ENCODE measurements at regions not wholly inside any gene's neighbourhood (a gene's known extent, or its start where the extent isn't known, plus 50 kb on each side); places are given as distances from the start of the nearest gene placed in this dataset.
"Not testable (repeated sequence)": the region's sequence is repeated elsewhere in the genome, so short reads cannot be mapped to it uniquely, and the experiment has no call there.

GRCh38 chr4:127383666-127384065, 249.1 kb upstream of the INTU start:
- Histone ChIP-seq H3K4me1 (no peaks in the 10 kb centered on the region), H3K27me3 (ENCODE audit: low read depth) (no peaks in the 10 kb centered on the region), H3K4me3 (no peak overlapping the region), H3K9me3 (no peaks in the 10 kb centered on the region), H3K36me3 (replicated peaks) (no peaks in the 10 kb centered on the region)
- in situ Hi-C loops (cut with MboI; ENCODE audit: low sequenced_read_pairs): no loop called here
- no peak for DNase-seq (ENCODE audit: low spot score in 2 of 2)

DNA sequence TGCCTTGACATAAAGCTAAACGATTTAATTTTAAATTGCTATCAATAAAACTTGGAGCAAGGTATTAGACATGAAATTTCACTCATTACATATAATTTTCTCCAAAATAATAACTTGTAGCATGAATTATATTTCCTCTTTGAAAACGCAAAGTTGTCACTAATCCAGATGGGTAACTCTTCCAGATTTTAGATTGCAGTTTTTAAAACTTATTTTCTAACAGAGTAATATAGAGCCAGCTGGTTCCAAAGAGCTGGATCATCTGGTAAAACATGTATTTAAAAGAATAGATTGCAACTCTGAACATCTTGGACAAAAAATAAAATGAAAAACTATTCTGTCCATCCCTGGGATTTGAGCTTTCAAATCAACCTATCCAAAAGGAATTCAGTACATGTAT, 238.2 kb upstream of the INTU start:
- in situ Hi-C loops (cut with MboI; ENCODE audit: low sequenced_read_pairs): no loop called here
- no peaks in the 10 kb centered on the region for H3K27me3 ChIP-seq (ENCODE audit: low read depth)
- H3K4me1 ChIP-seq: no peaks in the 10 kb centered on the region
- H3K9me3 ChIP-seq: no peaks in the 10 kb centered on the region
- no peak overlapping the region for H3K4me3 ChIP-seq
- no peak for DNase-seq (ENCODE audit: low spot score in 2 of 2)
- H3K36me3 ChIP-seq (replicated peaks): no peaks in the 10 kb centered on the region

DNA sequence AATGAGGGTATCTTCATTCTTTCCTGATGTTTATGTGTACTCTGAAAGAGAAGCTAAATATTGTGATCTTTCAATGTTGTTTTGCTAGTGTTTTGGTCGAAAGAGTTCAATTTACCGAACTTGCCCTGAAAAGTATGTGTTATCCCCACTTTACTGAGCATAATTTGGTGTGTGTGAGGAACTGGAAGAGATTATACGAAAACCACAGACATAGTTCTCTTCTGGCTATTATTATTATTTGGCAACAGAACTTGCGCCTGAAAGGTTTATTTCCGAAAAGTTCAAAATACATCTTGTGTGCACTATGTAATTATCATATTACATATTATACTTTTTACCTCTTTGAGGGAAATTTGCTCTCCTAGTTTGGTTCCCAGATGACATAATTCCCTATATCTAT, 232.5 kb upstream of the INTU start:
- no peak overlapping the region for H3K4me3 ChIP-seq
- H3K27me3 ChIP-seq (ENCODE audit: low read depth): no peaks in the 10 kb centered on the region
- no peak for DNase-seq (ENCODE audit: low spot score in 2 of 2)
- in situ Hi-C loops (cut with MboI; ENCODE audit: low sequenced_read_pairs): no loop called here
- no peaks in the 10 kb centered on the region for H3K36me3 ChIP-seq (replicated peaks)
- H3K9me3 ChIP-seq: no peaks in the 10 kb centered on the region
- H3K4me1 ChIP-seq: no peaks in the 10 kb centered on the region

DNA sequence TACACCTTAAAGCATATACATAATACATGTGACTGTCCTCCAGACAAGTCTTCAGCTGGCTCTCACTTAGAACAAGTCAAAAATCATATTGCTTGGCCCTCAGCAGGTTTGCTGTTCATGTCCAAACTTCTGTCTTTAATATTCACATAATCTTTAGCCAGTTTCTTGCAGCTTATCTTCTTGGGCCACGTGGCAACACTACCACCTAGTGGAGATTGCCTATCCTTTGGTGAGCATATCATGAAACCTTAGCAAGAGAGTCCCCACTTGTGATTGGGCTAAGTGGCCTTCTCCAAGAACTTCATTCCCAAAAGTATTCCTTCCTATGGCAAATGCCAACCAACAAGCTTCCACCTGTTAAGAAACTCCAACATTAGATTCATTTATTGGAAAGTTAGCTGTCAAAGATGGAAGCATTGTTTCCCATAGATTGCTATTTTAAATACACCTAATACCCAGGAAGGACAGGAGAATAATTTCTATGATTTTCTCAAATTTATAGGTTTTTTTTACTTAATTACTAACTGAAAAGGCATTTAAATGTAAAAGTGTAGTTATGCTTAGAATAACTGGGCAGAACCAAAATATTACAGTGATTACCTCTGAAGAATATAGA, 231.9 kb upstream of the INTU start:
- DNase-seq (ENCODE audit: low spot score in 2 of 2): peak; percentile 73 to 85
- no peaks in the 10 kb centered on the region for H3K9me3 ChIP-seq
- in situ Hi-C loops (cut with MboI; ENCODE audit: low sequenced_read_pairs): no loop called here
- no peaks in the 10 kb centered on the region for H3K36me3 ChIP-seq (replicated peaks)
- no peak overlapping the region for H3K4me3 ChIP-seq
- no peaks in the 10 kb centered on the region for H3K4me1 ChIP-seq
- H3K27me3 ChIP-seq (ENCODE audit: low read depth): no peaks in the 10 kb centered on the region

- no peaks in the 10 kb centered on the region for H3K4me1 ChIP-seq
- 0 out of 2 replicates have a peak, but pooled peaks cover 2% of the 10 kb centered on the region for H3K9me3 ChIP-seq
- DNase-seq (ENCODE audit: low spot score in 2 of 2): peak in 1 of 2 experiments; percentile 20
- in situ Hi-C loops (cut with MboI; ENCODE audit: low sequenced_read_pairs): no loop called here
- H3K36me3 ChIP-seq (replicated peaks): no peaks in the 10 kb centered on the region
- H3K4me3 ChIP-seq: no peak overlapping the region
- H3K27me3 ChIP-seq (ENCODE audit: low read depth): no peaks in the 10 kb centered on the region
Measured at GRCh38 chr4:127403471-127404084, 229.2 kb upstream of the INTU start.

- no peaks in the 10 kb centered on the region for H3K36me3 ChIP-seq (replicated peaks)
- in situ Hi-C loops (cut with MboI; ENCODE audit: low sequenced_read_pairs): no loop called here
- H3K4me1 ChIP-seq: no peaks in the 10 kb centered on the region
- H3K4me3 ChIP-seq: no peak overlapping the region
- DNase-seq (ENCODE audit: low spot score in 2 of 2): no peak
- H3K27me3 ChIP-seq (ENCODE audit: low read depth): no peaks in the 10 kb centered on the region
- 0 out of 2 replicates have a peak, but pooled peaks cover 2% of the 10 kb centered on the region for H3K9me3 ChIP-seq
Measured at GRCh38 chr4:127406187-127406586, 226.6 kb upstream of the INTU start.

DNA sequence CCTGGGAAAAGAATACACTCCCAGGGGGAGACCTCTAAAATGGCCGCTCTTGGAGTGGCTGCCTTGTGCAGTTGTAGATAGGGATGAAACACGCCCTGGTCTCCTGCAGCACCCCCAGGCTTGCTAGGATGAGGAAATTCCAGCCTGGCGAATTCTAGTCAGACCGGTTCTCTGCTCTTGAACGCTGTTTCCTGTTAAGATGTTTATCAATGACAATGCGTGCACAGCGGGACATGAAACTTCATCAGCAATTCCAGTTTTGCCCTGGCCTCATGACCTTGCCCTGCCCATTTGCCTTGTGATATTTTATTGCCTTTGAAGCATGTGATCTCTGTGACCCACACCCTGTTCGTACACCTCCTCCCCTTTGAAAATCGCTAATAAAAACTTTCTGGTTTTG, 225.2 kb upstream of the INTU start:
- H3K36me3 ChIP-seq (replicated peaks); in situ Hi-C loops (cut with MboI; ENCODE audit: low sequenced_read_pairs); H3K27me3 ChIP-seq (ENCODE audit: low read depth); DNase-seq (ENCODE audit: low spot score in 2 of 2); H3K9me3 ChIP-seq; H3K4me1 ChIP-seq; H3K4me3 ChIP-seq: not testable (repeated sequence)

GRCh38 chr4:127410201-127410600, 222.6 kb upstream of the INTU start:
- H3K27me3 ChIP-seq (ENCODE audit: low read depth): no peaks in the 10 kb centered on the region
- no peaks in the 10 kb centered on the region for H3K36me3 ChIP-seq (replicated peaks)
- in situ Hi-C loops (cut with MboI; ENCODE audit: low sequenced_read_pairs): no loop called here
- H3K4me1 ChIP-seq: no peaks in the 10 kb centered on the region
- no peak for DNase-seq (ENCODE audit: low spot score in 2 of 2)
- H3K4me3 ChIP-seq: no peak overlapping the region
- 0 out of 2 replicates have a peak, but pooled peaks cover 2% of the 10 kb centered on the region for H3K9me3 ChIP-seq

DNA sequence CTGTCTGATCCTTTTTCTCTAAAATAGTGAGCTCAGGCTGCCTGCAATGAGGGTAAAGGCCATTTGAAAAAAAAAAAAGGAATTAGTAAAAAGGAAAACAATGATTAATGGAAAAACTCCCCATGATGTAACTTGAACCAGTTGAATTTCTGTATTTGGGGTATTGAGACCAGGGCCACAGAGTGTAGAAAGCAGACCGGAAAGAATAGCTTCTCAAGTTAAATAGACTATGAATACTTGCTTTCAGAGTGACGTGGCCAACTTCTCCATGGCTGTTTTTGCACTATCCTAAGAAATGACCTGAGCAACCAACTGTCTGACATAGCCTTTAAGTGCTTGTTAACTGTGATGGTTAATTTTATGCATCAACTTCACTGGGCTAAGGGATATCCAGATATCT, 222.1 kb upstream of the INTU start:
- Histone ChIP-seq H3K4me3 (no peak overlapping the region), H3K4me1 (no peaks in the 10 kb centered on the region), H3K36me3 (replicated peaks) (no peaks in the 10 kb centered on the region), H3K27me3 (ENCODE audit: low read depth) (no peaks in the 10 kb centered on the region), H3K9me3 (0 out of 2 replicates have a peak, but pooled peaks cover 2% of the 10 kb centered on the region)
- no peak for DNase-seq (ENCODE audit: low spot score in 2 of 2)
- in situ Hi-C loops (cut with MboI; ENCODE audit: low sequenced_read_pairs): no loop called here

GRCh38 chr4:127414951-127415606, 217.7 kb upstream of the INTU start:
- DNase-seq (ENCODE audit: low spot score in 2 of 2): no peak
- Histone ChIP-seq H3K9me3 (no peaks in the 10 kb centered on the region), H3K27me3 (ENCODE audit: low read depth) (no peaks in the 10 kb centered on the region), H3K4me1 (peaks cover 5% of the 10 kb centered on the region), H3K4me3 (no peak overlapping the region), H3K36me3 (replicated peaks) (no peaks in the 10 kb centered on the region)
- in situ Hi-C loops (cut with MboI; ENCODE audit: low sequenced_read_pairs): no loop called here

- Histone ChIP-seq H3K36me3 (replicated peaks) (no peaks in the 10 kb centered on the region), H3K27me3 (ENCODE audit: low read depth) (no peaks in the 10 kb centered on the region), H3K9me3 (no peaks in the 10 kb centered on the region), H3K4me1 (peaks cover 5% of the 10 kb centered on the region), H3K4me3 (no peak overlapping the region)
- in situ Hi-C loops (cut with MboI; ENCODE audit: low sequenced_read_pairs): no loop called here
- no peak for DNase-seq (ENCODE audit: low spot score in 2 of 2)
Measured at GRCh38 chr4:127416115-127416514, 216.6 kb upstream of the INTU start.

DNA sequence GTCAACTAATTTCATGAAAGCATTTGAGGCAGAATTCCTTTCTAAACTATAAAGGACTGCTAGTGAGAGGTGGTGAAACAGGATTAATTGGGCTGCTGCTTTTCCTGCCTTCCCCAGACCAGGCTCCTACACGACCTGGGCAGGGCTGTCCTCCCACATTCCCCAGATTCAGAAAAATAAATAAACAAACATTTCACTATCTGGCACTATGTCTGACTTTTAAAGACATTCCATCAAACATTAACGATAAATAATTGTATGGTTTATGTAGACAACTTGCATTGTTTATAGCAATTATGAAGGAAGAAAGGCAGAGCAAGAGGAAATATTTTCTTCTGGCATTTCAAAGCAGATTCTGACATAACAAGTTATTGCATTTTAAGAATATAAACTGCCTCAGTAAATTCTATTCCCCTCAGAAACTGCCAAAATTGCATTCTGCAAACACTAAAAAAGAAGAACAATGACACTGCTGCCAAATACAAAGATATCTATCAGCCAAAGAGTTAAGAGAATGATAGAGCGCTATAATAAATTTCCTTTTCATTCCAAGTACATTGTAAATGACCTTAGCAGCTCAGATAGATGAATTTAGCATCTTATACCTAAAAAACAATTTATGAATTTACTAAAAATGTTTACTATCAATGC, 214.7 kb upstream of the INTU start:
- Histone ChIP-seq H3K27me3 (ENCODE audit: low read depth) (no peaks in the 10 kb centered on the region), H3K4me3 (no peak overlapping the region), H3K4me1 (peaks cover 5% of the 10 kb centered on the region), H3K36me3 (replicated peaks) (no peaks in the 10 kb centered on the region), H3K9me3 (no peaks in the 10 kb centered on the region)
- in situ Hi-C loops (cut with MboI; ENCODE audit: low sequenced_read_pairs): no loop called here
- no peak for DNase-seq (ENCODE audit: low spot score in 2 of 2)

- Histone ChIP-seq H3K9me3 (no peaks in the 10 kb centered on the region), H3K27me3 (ENCODE audit: low read depth) (no peaks in the 10 kb centered on the region), H3K36me3 (replicated peaks) (no peaks in the 10 kb centered on the region), H3K4me1 (peaks cover 5% of the 10 kb centered on the region), H3K4me3 (no peak overlapping the region)
- in situ Hi-C loops (cut with MboI; ENCODE audit: low sequenced_read_pairs): no loop called here
- no peak for DNase-seq (ENCODE audit: low spot score in 2 of 2)
Measured at GRCh38 chr4:127419431-127419830, 213.3 kb upstream of the INTU start.

DNA sequence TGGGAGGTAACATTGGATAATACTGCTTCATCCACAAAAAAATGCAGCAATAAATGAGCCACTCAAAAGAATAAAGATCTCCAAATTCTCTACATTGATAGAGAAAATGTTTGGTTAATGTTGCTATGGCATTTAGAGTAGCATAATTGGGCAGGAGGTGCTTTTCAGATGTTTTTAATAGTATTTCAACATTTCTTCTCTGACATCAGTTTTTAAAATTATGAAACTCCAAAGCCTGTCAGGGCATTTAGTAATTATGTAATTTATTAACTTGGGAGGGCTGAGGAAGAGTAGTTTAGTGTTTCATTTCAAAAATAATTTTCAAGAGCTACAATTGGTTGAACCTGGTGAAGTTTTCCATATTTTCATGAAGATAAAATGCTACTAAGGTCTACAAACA, 211.3 kb upstream of the INTU start:
- Histone ChIP-seq H3K4me3 (no peak overlapping the region), H3K36me3 (replicated peaks) (no peaks in the 10 kb centered on the region), H3K9me3 (no peaks in the 10 kb centered on the region), H3K27me3 (ENCODE audit: low read depth) (no peaks in the 10 kb centered on the region), H3K4me1 (peaks cover 5% of the 10 kb centered on the region)
- in situ Hi-C loops (cut with MboI; ENCODE audit: low sequenced_read_pairs): no loop called here
- DNase-seq (ENCODE audit: low spot score in 2 of 2): no peak
